IgD-negative memory B cell (primary cell): ENCODE measurements at regions not wholly inside any gene's neighbourhood (a gene's known extent, or its start where the extent isn't known, plus 50 kb on each side); places are given as distances from the start of the nearest gene placed in this dataset.

Experiments used
- H3K27ac Mint-ChIP-seq, 3 donors: one replicate each; pipeline ENCODE4 v1.8.0; 2020 to 2022; ENCODE audit warnings: mild to moderate bottlenecking in 3 of 3, mixed read lengths in 3 of 3, moderate library complexity in 1 of 3
- H3K27me3 Mint-ChIP-seq: one replicate; pipeline ENCODE4 v1.8.0; 2021; ENCODE audit warnings: mixed read lengths
- H3K36me3 Mint-ChIP-seq: one replicate; pipeline ENCODE4 v1.8.0; 2020; ENCODE audit warnings: mild to moderate bottlenecking, mixed read lengths
- H3K4me1 Mint-ChIP-seq, 3 donors: one replicate each; pipeline ENCODE4 v1.8.0; 2020 to 2022; ENCODE audit warnings: mixed read lengths in 3 of 3, mild to moderate bottlenecking in 1 of 3
- H3K4me3 Mint-ChIP-seq, 4 donors: one replicate each; pipeline ENCODE4 v1.8.0; 2020 to 2022; ENCODE audit warnings: mild to moderate bottlenecking in 4 of 4, mixed read lengths in 4 of 4, moderate library complexity in 3 of 4
- H3K9me3 Mint-ChIP-seq, 3 donors: one replicate each; pipeline ENCODE4 v1.8.0; 2020 to 2021; ENCODE audit warnings: mixed read lengths in 3 of 3, mild to moderate bottlenecking in 1 of 3

GRCh38 chr10:57168611-57169240 is 807.7 kb upstream of the ZWINT start:
- H3K27ac Mint-ChIP-seq: no peak overlapping the region
- no peak overlapping the region for H3K4me3 Mint-ChIP-seq
- no peaks in the 10 kb centered on the region for H3K27me3 Mint-ChIP-seq
- H3K4me1 Mint-ChIP-seq: no peaks in the 10 kb centered on the region
- H3K9me3 Mint-ChIP-seq: no peaks in the 10 kb centered on the region
- no peaks in the 10 kb centered on the region for H3K36me3 Mint-ChIP-seq

- no peak overlapping the region for H3K4me3 Mint-ChIP-seq
- no peaks in the 10 kb centered on the region for H3K9me3 Mint-ChIP-seq
- H3K36me3 Mint-ChIP-seq: no peaks in the 10 kb centered on the region
- H3K4me1 Mint-ChIP-seq: no peaks in the 10 kb centered on the region
- H3K27me3 Mint-ChIP-seq: no peaks in the 10 kb centered on the region
- peak overlapping the region in 1 of 3 donors; percentile 17 for H3K27ac Mint-ChIP-seq
These were observed 804.6 kb upstream of the ZWINT start for GRCh38 chr10:57165671-57166070.

- Mint-ChIP-seq H3K4me1 (no peaks in the 10 kb centered on the region), H3K27ac (no peak overlapping the region), H3K9me3 (no peaks in the 10 kb centered on the region), H3K36me3 (no peaks in the 10 kb centered on the region), H3K27me3 (no peaks in the 10 kb centered on the region), H3K4me3 (no peak overlapping the region)
These were observed 801.2 kb upstream of the ZWINT start for GRCh38 chr10:57162231-57162630.

- H3K4me1 Mint-ChIP-seq: no peaks in the 10 kb centered on the region
- no peaks in the 10 kb centered on the region for H3K27me3 Mint-ChIP-seq
- no peak overlapping the region for H3K27ac Mint-ChIP-seq
- no peaks in the 10 kb centered on the region for H3K9me3 Mint-ChIP-seq
- H3K36me3 Mint-ChIP-seq: no peaks in the 10 kb centered on the region
- H3K4me3 Mint-ChIP-seq: no peak overlapping the region
These were observed 800.1 kb upstream of the ZWINT start for GRCh38 chr10:57161157-57161556.

- Mint-ChIP-seq H3K9me3 (peaks cover 0 to 4% (median 3%) of the 10 kb centered on the region in 3 donors), H3K27ac (no peak overlapping the region)
These were observed 784.5 kb upstream of the ZWINT start for GRCh38 chr10:57145548-57145947.

GRCh38 chr10:57142925-57143576 is 782.0 kb upstream of the ZWINT start:
- H3K9me3 Mint-ChIP-seq: peaks cover 2 to 4% (median 3%) of the 10 kb centered on the region in 3 donors

More at GRCh38 chr10:57145548-57145947, 784.5 kb upstream of the ZWINT start:
- Mint-ChIP-seq H3K4me3 (no peak overlapping the region), H3K36me3 (peaks cover 1% of the 10 kb centered on the region), H3K27me3 (no peaks in the 10 kb centered on the region), H3K4me1 (no peaks in the 10 kb centered on the region)

GRCh38 chr10:57141708-57142107 is 780.6 kb upstream of the ZWINT start:
- Mint-ChIP-seq H3K36me3 (no peaks in the 10 kb centered on the region), H3K4me3 (no peak overlapping the region), H3K27ac (no peak overlapping the region), H3K27me3 (no peaks in the 10 kb centered on the region), H3K9me3 (peaks cover 2 to 4% (median 3%) of the 10 kb centered on the region in 3 donors), H3K4me1 (no peaks in the 10 kb centered on the region)

More at GRCh38 chr10:57142925-57143576, 782.0 kb upstream of the ZWINT start:
- H3K4me3 Mint-ChIP-seq: peak overlapping the region in 1 of 4 donors; percentile 10
- no peaks in the 10 kb centered on the region for H3K4me1 Mint-ChIP-seq
- no peaks in the 10 kb centered on the region for H3K36me3 Mint-ChIP-seq
- H3K27ac Mint-ChIP-seq: no peak overlapping the region
- H3K27me3 Mint-ChIP-seq: no peaks in the 10 kb centered on the region

GRCh38 chr10:57119684-57120083 is 758.6 kb upstream of the ZWINT start:
- no peaks in the 10 kb centered on the region for H3K36me3 Mint-ChIP-seq
- no peaks in the 10 kb centered on the region for H3K4me1 Mint-ChIP-seq
- no peaks in the 10 kb centered on the region for H3K27me3 Mint-ChIP-seq
- H3K4me3 Mint-ChIP-seq: no peak overlapping the region
- H3K27ac Mint-ChIP-seq: no peak overlapping the region
- H3K9me3 Mint-ChIP-seq: peaks cover 0 to 4% (median 1%) of the 10 kb centered on the region in 3 donors

GRCh38 chr10:57113545-57113944 is 752.5 kb upstream of the ZWINT start:
- Mint-ChIP-seq H3K27me3 (no peaks in the 10 kb centered on the region), H3K36me3 (no peaks in the 10 kb centered on the region), H3K4me1 (no peaks in the 10 kb centered on the region), H3K4me3 (no peak overlapping the region), H3K9me3 (peaks cover 0 to 10% (median 0%) of the 10 kb centered on the region in 3 donors), H3K27ac (no peak overlapping the region)

- no peaks in the 10 kb centered on the region for H3K36me3 Mint-ChIP-seq
- no peaks in the 10 kb centered on the region for H3K27me3 Mint-ChIP-seq
- no peak overlapping the region for H3K27ac Mint-ChIP-seq
- no peaks in the 10 kb centered on the region for H3K9me3 Mint-ChIP-seq
- no peak overlapping the region for H3K4me3 Mint-ChIP-seq
- H3K4me1 Mint-ChIP-seq: peaks cover 0 to 4% (median 2%) of the 10 kb centered on the region in 3 donors
These were observed 741.2 kb upstream of the ZWINT start for GRCh38 chr10:57102236-57102635.

GRCh38 chr10:57098146-57098545 is 737.1 kb upstream of the ZWINT start:
- Mint-ChIP-seq H3K4me1 (peaks cover 0 to 4% (median 2%) of the 10 kb centered on the region in 3 donors), H3K27me3 (no peaks in the 10 kb centered on the region), H3K36me3 (no peaks in the 10 kb centered on the region), H3K9me3 (no peaks in the 10 kb centered on the region), H3K27ac (no peak overlapping the region), H3K4me3 (no peak overlapping the region)

- H3K27ac Mint-ChIP-seq: no peak overlapping the region
- H3K4me3 Mint-ChIP-seq: no peak overlapping the region
- no peaks in the 10 kb centered on the region for H3K27me3 Mint-ChIP-seq
- H3K36me3 Mint-ChIP-seq: no peaks in the 10 kb centered on the region
- peaks cover 0 to 1% (median 0%) of the 10 kb centered on the region in 3 donors for H3K9me3 Mint-ChIP-seq
- peaks cover 0 to 4% (median 2%) of the 10 kb centered on the region in 3 donors for H3K4me1 Mint-ChIP-seq
These were observed 735.0 kb upstream of the ZWINT start for GRCh38 chr10:57096044-57096443.

GRCh38 chr10:57094965-57095364 is 733.9 kb upstream of the ZWINT start:
- no peak overlapping the region for H3K27ac Mint-ChIP-seq
- peaks cover 0 to 1% (median 0%) of the 10 kb centered on the region in 3 donors for H3K9me3 Mint-ChIP-seq
- H3K27me3 Mint-ChIP-seq: no peaks in the 10 kb centered on the region
- H3K36me3 Mint-ChIP-seq: no peaks in the 10 kb centered on the region
- peaks cover 0 to 4% (median 2%) of the 10 kb centered on the region in 3 donors for H3K4me1 Mint-ChIP-seq
- no peak overlapping the region for H3K4me3 Mint-ChIP-seq

GRCh38 chr10:57094083-57094482 is 733.0 kb upstream of the ZWINT start:
- Mint-ChIP-seq H3K27me3 (no peaks in the 10 kb centered on the region), H3K9me3 (peaks cover 0 to 1% (median 0%) of the 10 kb centered on the region in 3 donors), H3K27ac (no peak overlapping the region), H3K4me1 (peaks cover 0 to 4% (median 2%) of the 10 kb centered on the region in 3 donors), H3K36me3 (no peaks in the 10 kb centered on the region), H3K4me3 (no peak overlapping the region)

- Mint-ChIP-seq H3K9me3 (peaks cover 1 to 3% (median 1%) of the 10 kb centered on the region in 3 donors), H3K27ac (no peak overlapping the region), H3K4me1 (no peaks in the 10 kb centered on the region), H3K4me3 (no peak overlapping the region), H3K36me3 (peaks cover 1% of the 10 kb centered on the region), H3K27me3 (peaks cover 2% of the 10 kb centered on the region)
These were observed 692.5 kb upstream of the ZWINT start for GRCh38 chr10:57053530-57053929.

- H3K36me3 Mint-ChIP-seq: peaks cover 1% of the 10 kb centered on the region
- no peaks in the 10 kb centered on the region for H3K4me1 Mint-ChIP-seq
- H3K27me3 Mint-ChIP-seq: peaks cover 2% of the 10 kb centered on the region
- H3K4me3 Mint-ChIP-seq: no peak overlapping the region
- peaks cover 0 to 3% (median 0%) of the 10 kb centered on the region in 3 donors for H3K9me3 Mint-ChIP-seq
- H3K27ac Mint-ChIP-seq: no peak overlapping the region
These were observed 688.0 kb upstream of the ZWINT start for GRCh38 chr10:57049096-57049495.
